HG03575 (cell line): ENCODE measurements at regions not wholly inside any gene's neighbourhood (a gene's known extent, or its start where the extent isn't known, plus 50 kb on each side); places are given as distances from the start of the nearest gene placed in this dataset.
"Not testable (repeated sequence)": the region's sequence is repeated elsewhere in the genome, so short reads cannot be mapped to it uniquely, and the experiment has no call there.

Source experiments
- ATAC-seq: cut with Tn5 transposase; IDR thresholded peaks from one replicate; pipeline ENCODE4 v1.9.1; 2021; ENCODE audit not compliant: unreplicated experiment, insufficient number of reproducible peaks, low FRiP score; ENCODE audit errors: extremely low read depth

GRCh38 chr2:12455661-12456060 lies 261.1 kb upstream of the TRIB2 start:
- no peak for ATAC-seq

GRCh38 chr2:12456293-12457106 lies 260.2 kb upstream of the TRIB2 start:
- peak; percentile 75 for ATAC-seq

DNA sequence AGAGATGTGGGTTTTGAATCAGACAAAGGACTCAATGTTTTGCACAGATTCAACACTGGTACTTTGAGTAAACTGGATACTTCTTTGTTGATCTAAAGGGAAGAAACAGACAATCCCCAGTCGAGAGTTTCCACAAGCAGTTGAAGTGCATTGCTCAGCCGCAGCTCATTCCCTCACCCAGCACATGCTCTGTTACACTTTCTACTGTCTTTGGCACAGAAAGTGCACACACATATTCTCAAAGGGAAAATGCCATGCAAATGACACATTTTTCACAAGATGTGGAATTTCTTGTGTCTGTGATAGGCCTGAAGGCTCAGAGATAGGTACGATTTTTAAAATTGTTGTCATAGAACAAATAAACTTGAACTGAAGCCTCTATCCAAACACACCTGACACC lies 258.9 kb upstream of the TRIB2 start:
- ATAC-seq, result no peak

GRCh38 chr2:12463189-12463588 lies 253.5 kb upstream of the TRIB2 start:
- no peak for ATAC-seq

GRCh38 chr2:12465631-12466135 lies 251.1 kb upstream of the TRIB2 start:
- no peak for ATAC-seq

GRCh38 chr2:12467303-12467702 lies 249.4 kb upstream of the TRIB2 start:
- ATAC-seq, result no peak

DNA sequence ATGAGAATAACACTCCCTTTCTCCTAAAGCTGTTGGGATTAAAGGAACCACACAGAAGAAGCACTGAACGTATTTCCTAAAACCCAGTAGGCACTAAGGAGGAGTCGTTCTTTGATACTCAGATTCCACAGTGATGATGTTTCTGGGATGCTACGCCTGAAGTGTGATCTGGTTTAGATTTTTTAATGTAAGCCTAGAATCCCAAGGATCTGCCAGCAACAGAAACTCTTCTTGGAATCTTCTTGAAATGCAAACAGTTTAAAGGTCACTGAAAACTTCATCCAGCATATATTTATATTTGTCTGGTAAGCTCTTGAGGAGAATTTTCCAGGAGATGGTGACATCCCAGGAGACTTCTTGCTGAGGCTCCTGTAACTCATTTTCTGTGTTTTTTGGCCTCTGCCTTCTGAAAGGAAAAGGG lies 247.6 kb upstream of the TRIB2 start:
- no peak for ATAC-seq

- not testable (repeated sequence) for ATAC-seq
Observed at GRCh38 chr2:12472265-12472664, 244.5 kb upstream of the TRIB2 start.

GRCh38 chr2:12478151-12479064 lies 238.3 kb upstream of the TRIB2 start:
- no peak for ATAC-seq

GRCh38 chr2:12479065-12479601 lies 237.6 kb upstream of the TRIB2 start:
- ATAC-seq, result no peak

GRCh38 chr2:12484536-12485115 lies 232.1 kb upstream of the TRIB2 start:
- no peak for ATAC-seq

DNA sequence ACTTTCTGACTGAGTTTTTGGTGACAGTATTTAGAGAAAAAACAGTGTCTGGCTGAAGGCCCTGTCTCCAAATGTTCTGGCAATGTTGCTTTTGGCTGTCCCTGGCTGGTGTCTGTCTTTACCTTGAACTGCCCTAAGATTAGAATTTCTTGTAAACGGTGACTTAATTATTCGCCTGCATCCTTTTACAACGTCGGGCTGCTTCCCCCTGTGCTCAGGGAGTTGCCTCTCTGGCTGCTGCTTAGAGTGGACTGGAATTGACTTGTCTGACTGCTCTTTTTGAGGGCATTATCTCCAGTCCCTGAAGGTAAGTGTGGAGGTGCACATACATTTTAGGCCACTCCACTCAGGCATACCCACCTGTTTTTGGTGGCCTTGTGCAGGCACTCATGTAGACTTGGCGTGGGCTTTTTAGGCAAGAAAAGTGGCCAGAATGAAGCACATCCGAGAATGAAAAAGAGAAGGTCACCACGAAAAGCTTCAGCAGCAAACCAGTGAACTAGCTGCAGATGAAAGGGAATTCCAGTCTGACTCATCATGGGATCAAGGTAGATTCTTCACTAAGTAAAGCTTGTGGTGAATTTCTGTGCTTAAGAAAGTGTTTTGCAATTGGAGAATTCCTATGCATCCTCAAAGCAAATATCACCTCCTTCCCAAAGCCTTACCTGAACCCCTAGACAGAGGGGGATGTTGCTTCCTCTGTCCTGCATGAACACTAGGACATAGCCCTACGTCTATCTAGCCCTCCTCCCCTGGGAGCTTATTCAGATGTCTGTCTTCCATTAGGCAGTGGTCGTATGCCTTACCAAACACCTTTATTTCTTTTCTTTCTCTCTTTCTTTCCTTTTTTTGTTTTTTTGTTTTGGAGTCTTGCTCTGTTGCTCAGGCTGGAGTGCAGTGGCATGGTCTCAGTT lies 230.3 kb upstream of the TRIB2 start:
- no peak for ATAC-seq

DNA sequence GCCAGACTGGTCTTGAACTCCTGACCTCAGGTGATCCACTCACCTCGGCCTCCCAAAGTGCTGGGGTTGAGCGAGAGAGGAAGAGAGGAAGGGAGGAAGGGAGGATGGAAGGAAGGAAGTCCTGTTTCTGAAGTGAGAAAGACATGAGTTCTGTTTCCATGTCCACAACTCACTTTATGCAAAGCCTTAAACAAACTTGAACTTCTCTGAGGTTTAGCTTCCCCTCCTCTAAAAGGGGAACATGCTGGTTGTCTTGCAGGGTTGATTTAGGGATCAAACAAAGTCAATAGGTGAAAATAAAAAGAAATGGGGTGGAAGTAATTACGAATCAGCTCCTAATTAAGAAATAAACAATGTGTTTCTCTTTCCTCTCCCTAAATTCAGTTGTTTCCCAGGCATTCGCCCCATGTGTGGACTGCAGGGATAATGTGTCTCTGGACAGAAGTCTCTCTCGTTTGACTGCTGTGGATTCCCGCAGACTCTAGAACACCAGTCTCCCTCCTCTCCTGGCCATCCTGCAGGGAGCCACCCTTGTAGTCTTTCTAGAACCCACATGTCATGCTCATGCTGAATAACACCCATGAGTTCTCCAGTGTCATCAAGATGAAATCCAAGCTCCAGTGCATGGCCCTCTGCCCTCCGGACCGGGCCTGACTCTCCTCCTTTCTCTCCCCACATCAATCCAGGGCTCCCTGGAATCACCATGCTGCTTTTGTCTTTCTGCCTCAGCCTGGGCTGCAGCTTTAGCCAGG lies 229.3 kb upstream of the TRIB2 start:
- no peak for ATAC-seq

DNA sequence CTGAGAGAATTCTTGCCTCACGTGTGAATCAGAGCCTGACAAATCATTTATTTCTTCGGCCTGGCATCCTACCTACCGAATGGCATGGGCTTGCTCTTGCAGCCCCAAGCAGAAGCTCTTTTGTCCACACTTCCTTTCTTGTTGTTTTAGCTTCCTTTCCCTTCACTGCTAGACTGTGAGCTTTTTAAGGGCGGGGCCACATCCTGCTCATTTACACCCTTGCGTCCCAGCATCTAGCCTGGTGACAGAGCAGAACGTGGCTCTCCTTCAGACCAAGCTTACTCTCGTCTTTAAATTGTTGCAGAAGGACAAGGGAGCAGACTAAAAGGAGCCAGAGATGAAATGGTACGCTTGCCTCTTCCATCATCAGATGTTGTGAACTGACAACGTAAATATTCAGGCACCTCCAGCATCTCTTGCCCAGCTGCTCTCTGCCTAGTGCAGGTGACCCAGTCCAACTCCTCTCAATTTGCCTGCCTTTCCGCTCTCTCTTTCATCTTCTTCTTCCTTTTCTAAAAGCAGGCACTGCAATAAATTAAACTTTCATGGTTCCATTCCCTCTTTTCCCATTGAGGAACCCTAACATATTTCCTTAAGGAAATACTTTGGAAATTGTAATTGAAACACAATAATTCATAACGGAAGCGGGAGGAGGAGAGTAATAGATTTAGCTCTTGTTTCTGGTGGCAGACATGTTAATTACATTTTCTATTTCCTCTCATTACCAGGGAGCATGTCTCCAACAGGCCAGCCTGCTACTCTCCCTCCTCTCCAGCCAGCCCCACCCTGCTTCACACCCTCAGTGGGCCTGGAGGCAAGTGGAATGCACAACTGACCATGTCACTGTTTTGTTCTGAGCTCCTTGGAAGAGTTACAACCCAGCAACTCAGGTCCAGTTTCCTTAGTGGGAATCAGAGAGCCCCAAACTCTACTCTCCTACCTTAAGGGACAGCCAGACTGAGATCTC lies 228.1 kb upstream of the TRIB2 start:
- ATAC-seq, result no peak

GRCh38 chr2:12490641-12491040 lies 226.1 kb upstream of the TRIB2 start:
- ATAC-seq, result no peak

DNA sequence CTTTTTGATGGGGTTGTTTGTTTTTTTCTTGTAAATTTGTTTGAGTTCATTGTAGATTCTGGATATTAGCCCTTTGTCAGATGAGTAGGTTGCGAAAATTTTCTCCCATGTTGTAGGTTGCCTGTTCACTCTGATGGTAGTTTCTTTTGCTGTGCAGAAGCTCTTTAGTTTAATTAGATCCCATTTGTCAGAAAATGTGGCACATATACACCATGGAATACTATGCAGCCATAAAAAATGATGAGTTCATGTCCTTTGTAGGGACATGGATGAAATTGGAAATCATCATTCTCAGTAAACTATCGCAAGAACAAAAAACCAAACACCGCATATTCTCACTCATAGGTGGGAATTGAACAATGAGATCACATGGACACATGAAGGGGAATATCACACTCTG lies 224.4 kb upstream of the TRIB2 start:
- not testable (repeated sequence) for ATAC-seq
